Smooth muscle cell (in vitro differentiated cells): ENCODE measurements at regions not wholly inside any gene's neighbourhood (a gene's known extent, or its start where the extent isn't known, plus 50 kb on each side); places are given as distances from the start of the nearest gene placed in this dataset.

ENCODE experiments used
- DNase-seq: peaks from one replicate; lab custom pipeline; 2025; ENCODE audit not compliant: unreplicated experiment; lab: John Stamatoyannopoulos, UW
- H2AFZ ChIP-seq: fragments of 200-600 bp; sonication (generic); 2 replicates; pipeline ENCODE4 v1.6.0; 2016; ENCODE audit warnings: antibody characterized with exemption, low read depth, mild to moderate bottlenecking
- H3F3A ChIP-seq: fragments of 200-600 bp; sonication (generic); 2 replicates; pipeline ENCODE4 v1.6.0; 2017; ENCODE audit warnings: antibody characterized with exemption, low read depth
- H3K27ac ChIP-seq: fragments of 200-600 bp; sonication (generic); 2 replicates; pipeline ENCODE4 v1.5.1; 2016; ENCODE audit warnings: low read depth, mild to moderate bottlenecking
- H3K27me3 ChIP-seq: fragments of 200-600 bp; sonication (generic); 2 replicates; pipeline ENCODE4 v1.6.1; 2016; ENCODE audit warnings: low read depth, mild to moderate bottlenecking
- H3K36me3 ChIP-seq: fragments of 200-600 bp; sonication (generic); 2 replicates; pipeline ENCODE4 v1.5.1; 2016; ENCODE audit warnings: low read depth
- H3K4me1 ChIP-seq: fragments of 200-600 bp; sonication (generic); 2 replicates; pipeline ENCODE4 v1.5.1; 2016; ENCODE audit warnings: low read depth
- H3K4me2 ChIP-seq: fragments of 200-600 bp; sonication (generic); 2 replicates; pipeline ENCODE4 v1.6.0; 2016; ENCODE audit warnings: mild to moderate bottlenecking
- H3K4me3 ChIP-seq: fragments of 200-600 bp; sonication (generic); 2 replicates; pipeline ENCODE4 v1.5.1; 2016; ENCODE audit warnings: mild to moderate bottlenecking
- H3K79me2 ChIP-seq: fragments of 200-600 bp; sonication (generic); 2 replicates; pipeline ENCODE4 v1.6.0; 2016; ENCODE audit warnings: low read depth, mild to moderate bottlenecking
- H3K9ac ChIP-seq: fragments of 200-600 bp; sonication (generic); 2 replicates; pipeline ENCODE4 v1.6.0; 2016; ENCODE audit warnings: low read depth
- H3K9me3 ChIP-seq: fragments of 200-600 bp; sonication (generic); replicated peaks from 2 replicates; pipeline ENCODE4 v1.5.1; 2016; ENCODE audit warnings: low read depth
- H4K20me1 ChIP-seq: fragments of 200-600 bp; sonication (generic); 2 replicates; pipeline ENCODE4 v1.6.0; 2016; ENCODE audit warnings: low read depth
- CTCF ChIP-seq: fragments of 200-600 bp; sonication (generic); IDR thresholded peaks from 2 replicates; pipeline ENCODE4 v1.5.1; 2017; ENCODE audit warnings: borderline replicate concordance, mild to moderate bottlenecking, antibody characterized with exemption; ENCODE audit not compliant: insufficient read depth, poor library complexity, severe bottlenecking
- WGBS: methylation state at CpG from one replicate; pipeline ENCODE4 v1.1.7; 2016; ENCODE audit warnings: low lambda C conversion rate; 5-methylcytosine and 5-hydroxymethylcytosine counted together

GRCh38 chr12:94867066-94867855 is 136.2 kb downstream of the NDUFA12 start:
- no peak for DNase-seq
- Histone ChIP-seq H3K4me1 (peaks cover 7% of the 10 kb centered on the region), H3K9ac (no peak overlapping the region), H4K20me1 (no peaks in the 10 kb centered on the region), H3K79me2 (peaks cover 66% of the 10 kb centered on the region), H3K9me3 (no peaks in the 10 kb centered on the region), H3K27me3 (no peaks in the 10 kb centered on the region), H3K4me2 (peak overlapping the region; percentile 33), H2AFZ (no peak overlapping the region), H3F3A (peaks cover 8% of the 10 kb centered on the region), H3K36me3 (no peaks in the 10 kb centered on the region), H3K4me3 (no peak overlapping the region), H3K27ac (peak overlapping the region; percentile 66)
- 55% methylated on average over 5 of the region's 5 CpGs for WGBS
- TF ChIP-seq CTCF: no peak

GRCh38 chr12:94864987-94865386 is 138.5 kb downstream of the NDUFA12 start:
- Histone ChIP-seq H3K36me3 (no peaks in the 10 kb centered on the region), H3K9me3 (no peaks in the 10 kb centered on the region), H3K27me3 (no peaks in the 10 kb centered on the region), H3K4me1 (peaks cover 7% of the 10 kb centered on the region), H3F3A (peaks cover 8% of the 10 kb centered on the region), H3K79me2 (peaks cover 65% of the 10 kb centered on the region), H3K9ac (peak overlapping the region; percentile 14), H3K27ac (peak overlapping the region; percentile 66), H3K4me2 (peak overlapping the region; percentile 55), H2AFZ (no peak overlapping the region), H3K4me3 (no peak overlapping the region), H4K20me1 (no peaks in the 10 kb centered on the region)
- DNase-seq: no peak
- TF ChIP-seq CTCF: no peak
- WGBS: 56% methylated on average over 1 of the region's 1 CpG

GRCh38 chr12:94863321-94864035 is 140.0 kb downstream of the NDUFA12 start:
- peaks cover 7% of the 10 kb centered on the region for H3K4me1 ChIP-seq
- peaks cover 8% of the 10 kb centered on the region for H3F3A ChIP-seq
- H2AFZ ChIP-seq: no peak overlapping the region
- H3K4me3 ChIP-seq: no peak overlapping the region
- no peaks in the 10 kb centered on the region for H4K20me1 ChIP-seq
- TF ChIP-seq CTCF: no peak
- 49% methylated on average over 8 of the region's 8 CpGs for WGBS
- no peaks in the 10 kb centered on the region for H3K36me3 ChIP-seq
- peaks cover 65% of the 10 kb centered on the region for H3K79me2 ChIP-seq
- peak overlapping the region; percentile 90 for H3K27ac ChIP-seq
- H3K27me3 ChIP-seq: no peaks in the 10 kb centered on the region
- peak overlapping the region; percentile 68 for H3K4me2 ChIP-seq
- no peak for DNase-seq
- H3K9me3 ChIP-seq: no peaks in the 10 kb centered on the region
- peak overlapping the region; percentile 29 for H3K9ac ChIP-seq
